Neural cell (in vitro differentiated cells): ENCODE measurements at regions not wholly inside any gene's neighbourhood (a gene's known extent, or its start where the extent isn't known, plus 50 kb on each side); places are given as distances from the start of the nearest gene placed in this dataset.

ENCODE experiments used
- EP300 ChIP-seq: fragments of 450-650 bp; conservative IDR thresholded peaks from 2 replicates; pipeline ENCODE4 v1.6.1; 2014; ENCODE audit warnings: antibody characterized with exemption, mild to moderate bottlenecking, moderate library complexity; ENCODE audit not compliant: poor library complexity, severe bottlenecking
- EZH2 ChIP-seq: fragments of 200-600, 300-800 bp; shearing (Covaris generic), sonication (generic); IDR thresholded peaks from 2 replicates; pipeline ENCODE4 v1.6.1; 2014; ENCODE audit warnings: antibody characterized with exemption, low read length, borderline replicate concordance, mild to moderate bottlenecking; ENCODE audit not compliant: insufficient read depth, poor library complexity, severe bottlenecking
- POLR2AphosphoS5 ChIP-seq: IDR thresholded peaks from 2 replicates; pipeline ENCODE4 v1.6.1; 2012
- RAD21 ChIP-seq: fragments of 450-650 bp; conservative IDR thresholded peaks from 2 replicates; pipeline ENCODE4 v1.6.1; 2014; ENCODE audit warnings: antibody characterized with exemption, mild to moderate bottlenecking, moderate library complexity
- SMC3 ChIP-seq: fragments of 450-650 bp; conservative IDR thresholded peaks from 2 replicates; pipeline ENCODE4 v1.6.1; 2014; ENCODE audit warnings: antibody characterized with exemption, mild to moderate bottlenecking, moderate library complexity; ENCODE audit not compliant: poor library complexity
- TAF1 ChIP-seq: IDR thresholded peaks from 2 replicates; pipeline ENCODE4 v1.6.1; 2012; ENCODE audit warnings: low read depth
- TF ChIP-seq, protein P1 (sequence below): fragments of 450-650 bp; IDR thresholded peaks from 2 replicates; pipeline ENCODE4 v1.5.1; 2014; ENCODE audit warnings: antibody characterized with exemption, mild to moderate bottlenecking, moderate library complexity; ENCODE audit not compliant: poor library complexity, severe bottlenecking
- TF ChIP-seq, protein P2 (sequence below): IDR thresholded peaks from 2 replicates; pipeline ENCODE4 v1.6.1; 2012; ENCODE audit warnings: borderline replicate concordance

DNA sequence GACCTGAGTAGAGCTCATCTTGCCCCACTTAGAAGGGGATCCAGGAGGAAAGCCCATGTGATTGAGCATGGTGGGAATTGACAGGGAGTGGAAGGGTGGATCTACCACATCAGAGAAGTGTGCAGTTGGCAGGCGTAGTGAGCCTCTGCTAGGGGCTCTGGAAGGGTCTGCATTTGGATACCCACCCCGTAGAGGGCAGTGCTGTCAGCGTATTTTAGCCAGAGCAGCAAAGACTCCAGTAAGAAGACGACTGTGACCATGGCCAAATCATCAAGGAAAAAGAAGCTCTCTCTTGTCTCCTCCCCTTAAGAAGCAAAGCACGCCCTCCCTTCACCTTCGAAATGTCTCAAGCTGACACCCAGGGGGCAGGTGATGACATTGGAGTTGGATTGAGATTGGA is 68.8 kb upstream of the INHBA start:
- TF ChIP-seq, protein P1, sequence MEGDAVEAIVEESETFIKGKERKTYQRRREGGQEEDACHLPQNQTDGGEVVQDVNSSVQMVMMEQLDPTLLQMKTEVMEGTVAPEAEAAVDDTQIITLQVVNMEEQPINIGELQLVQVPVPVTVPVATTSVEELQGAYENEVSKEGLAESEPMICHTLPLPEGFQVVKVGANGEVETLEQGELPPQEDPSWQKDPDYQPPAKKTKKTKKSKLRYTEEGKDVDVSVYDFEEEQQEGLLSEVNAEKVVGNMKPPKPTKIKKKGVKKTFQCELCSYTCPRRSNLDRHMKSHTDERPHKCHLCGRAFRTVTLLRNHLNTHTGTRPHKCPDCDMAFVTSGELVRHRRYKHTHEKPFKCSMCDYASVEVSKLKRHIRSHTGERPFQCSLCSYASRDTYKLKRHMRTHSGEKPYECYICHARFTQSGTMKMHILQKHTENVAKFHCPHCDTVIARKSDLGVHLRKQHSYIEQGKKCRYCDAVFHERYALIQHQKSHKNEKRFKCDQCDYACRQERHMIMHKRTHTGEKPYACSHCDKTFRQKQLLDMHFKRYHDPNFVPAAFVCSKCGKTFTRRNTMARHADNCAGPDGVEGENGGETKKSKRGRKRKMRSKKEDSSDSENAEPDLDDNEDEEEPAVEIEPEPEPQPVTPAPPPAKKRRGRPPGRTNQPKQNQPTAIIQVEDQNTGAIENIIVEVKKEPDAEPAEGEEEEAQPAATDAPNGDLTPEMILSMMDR = no peak
- TF ChIP-seq, protein P2, sequence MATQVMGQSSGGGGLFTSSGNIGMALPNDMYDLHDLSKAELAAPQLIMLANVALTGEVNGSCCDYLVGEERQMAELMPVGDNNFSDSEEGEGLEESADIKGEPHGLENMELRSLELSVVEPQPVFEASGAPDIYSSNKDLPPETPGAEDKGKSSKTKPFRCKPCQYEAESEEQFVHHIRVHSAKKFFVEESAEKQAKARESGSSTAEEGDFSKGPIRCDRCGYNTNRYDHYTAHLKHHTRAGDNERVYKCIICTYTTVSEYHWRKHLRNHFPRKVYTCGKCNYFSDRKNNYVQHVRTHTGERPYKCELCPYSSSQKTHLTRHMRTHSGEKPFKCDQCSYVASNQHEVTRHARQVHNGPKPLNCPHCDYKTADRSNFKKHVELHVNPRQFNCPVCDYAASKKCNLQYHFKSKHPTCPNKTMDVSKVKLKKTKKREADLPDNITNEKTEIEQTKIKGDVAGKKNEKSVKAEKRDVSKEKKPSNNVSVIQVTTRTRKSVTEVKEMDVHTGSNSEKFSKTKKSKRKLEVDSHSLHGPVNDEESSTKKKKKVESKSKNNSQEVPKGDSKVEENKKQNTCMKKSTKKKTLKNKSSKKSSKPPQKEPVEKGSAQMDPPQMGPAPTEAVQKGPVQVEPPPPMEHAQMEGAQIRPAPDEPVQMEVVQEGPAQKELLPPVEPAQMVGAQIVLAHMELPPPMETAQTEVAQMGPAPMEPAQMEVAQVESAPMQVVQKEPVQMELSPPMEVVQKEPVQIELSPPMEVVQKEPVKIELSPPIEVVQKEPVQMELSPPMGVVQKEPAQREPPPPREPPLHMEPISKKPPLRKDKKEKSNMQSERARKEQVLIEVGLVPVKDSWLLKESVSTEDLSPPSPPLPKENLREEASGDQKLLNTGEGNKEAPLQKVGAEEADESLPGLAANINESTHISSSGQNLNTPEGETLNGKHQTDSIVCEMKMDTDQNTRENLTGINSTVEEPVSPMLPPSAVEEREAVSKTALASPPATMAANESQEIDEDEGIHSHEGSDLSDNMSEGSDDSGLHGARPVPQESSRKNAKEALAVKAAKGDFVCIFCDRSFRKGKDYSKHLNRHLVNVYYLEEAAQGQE = no peak
- TF ChIP-seq EZH2 (no peak), POLR2AphosphoS5 (no peak), EP300 (no peak), TAF1 (no peak), SMC3 (no peak), RAD21 (no peak)
